LoVo (cell line): ENCODE measurements at regions not wholly inside any gene's neighbourhood (a gene's known extent, or its start where the extent isn't known, plus 50 kb on each side); places are given as distances from the start of the nearest gene placed in this dataset.
"Not testable (repeated sequence)": the region's sequence is repeated elsewhere in the genome, so short reads cannot be mapped to it uniquely, and the experiment has no call there.

Source experiments
- DNase-seq: peaks from one replicate; pipeline ENCODE4 v3.0.0-alpha.2; 2016; ENCODE audit warnings: low spot score

GRCh38 chr1:208347191-208347590 is 103.0 kb upstream of the PLXNA2 start:
- DNase-seq: no peak

- DNase-seq: no peak
Measured at GRCh38 chr1:208349694-208350330, 105.6 kb upstream of the PLXNA2 start.

DNA sequence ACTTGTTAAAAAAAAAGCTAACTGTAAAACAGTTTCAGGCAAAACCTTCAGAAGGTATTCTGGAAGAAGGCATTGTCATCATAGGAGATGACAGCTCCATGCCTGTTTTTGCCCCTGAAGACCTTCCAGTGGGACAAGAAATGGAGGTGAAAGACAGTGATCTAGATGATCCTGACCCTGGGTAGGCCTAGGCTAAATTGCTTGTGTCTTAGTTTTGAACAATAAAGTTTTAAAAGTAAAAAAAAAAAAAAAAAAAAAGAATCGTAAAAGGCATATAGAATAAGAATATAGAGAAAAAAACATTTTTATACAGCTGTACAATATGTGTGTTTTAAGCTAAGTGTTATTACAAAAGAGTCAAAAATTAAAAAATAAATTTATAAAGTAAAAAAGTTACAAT is 106.6 kb upstream of the PLXNA2 start:
- no peak for DNase-seq

- DNase-seq: no peak
Measured at GRCh38 chr1:208351838-208352237, 107.7 kb upstream of the PLXNA2 start.

DNA sequence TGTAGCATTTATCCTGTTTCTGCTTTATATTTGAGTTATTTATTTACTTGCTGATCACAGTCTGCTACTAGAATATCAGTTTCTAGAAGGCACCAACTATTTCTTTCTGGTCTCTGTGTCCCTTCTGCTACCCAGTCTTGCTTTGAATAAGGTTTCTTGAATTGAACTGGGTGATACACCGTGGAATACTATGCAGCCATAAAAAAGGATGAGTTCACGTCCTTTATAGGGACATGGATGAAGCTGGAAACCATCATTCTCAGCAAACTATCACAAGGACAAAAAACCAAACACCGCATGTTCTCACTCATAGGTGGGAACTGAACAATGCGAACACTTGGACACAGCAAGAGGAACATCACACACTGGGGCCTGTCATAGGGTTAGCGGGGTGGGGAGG is 109.6 kb upstream of the PLXNA2 start:
- DNase-seq: not testable (repeated sequence)

- DNase-seq: no peak
Measured at GRCh38 chr1:208357644-208358507, 113.7 kb upstream of the PLXNA2 start.

- no peak for DNase-seq
Measured at GRCh38 chr1:208358651-208359050, 114.5 kb upstream of the PLXNA2 start.

DNA sequence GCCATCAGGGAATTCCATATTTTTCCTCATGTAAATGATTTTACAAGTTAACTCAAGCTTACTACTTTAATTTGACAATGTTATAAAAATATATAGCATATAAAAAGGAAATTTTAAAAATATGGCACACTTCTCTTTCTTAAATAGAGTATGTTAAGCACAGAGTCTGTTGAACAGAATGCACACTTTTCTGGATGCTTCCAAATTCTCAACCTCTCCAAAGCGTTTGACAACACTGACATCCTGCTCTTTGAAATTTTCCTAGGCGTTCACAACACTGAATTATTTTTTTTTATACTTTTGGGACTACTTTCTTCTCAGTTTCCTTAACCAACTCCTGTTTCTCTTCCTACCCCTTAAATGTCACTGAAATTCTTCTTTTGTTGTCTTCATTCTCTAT is 117.8 kb upstream of the PLXNA2 start:
- DNase-seq: no peak

- DNase-seq: no peak
Measured at GRCh38 chr1:208366559-208366958, 122.4 kb upstream of the PLXNA2 start.

DNA sequence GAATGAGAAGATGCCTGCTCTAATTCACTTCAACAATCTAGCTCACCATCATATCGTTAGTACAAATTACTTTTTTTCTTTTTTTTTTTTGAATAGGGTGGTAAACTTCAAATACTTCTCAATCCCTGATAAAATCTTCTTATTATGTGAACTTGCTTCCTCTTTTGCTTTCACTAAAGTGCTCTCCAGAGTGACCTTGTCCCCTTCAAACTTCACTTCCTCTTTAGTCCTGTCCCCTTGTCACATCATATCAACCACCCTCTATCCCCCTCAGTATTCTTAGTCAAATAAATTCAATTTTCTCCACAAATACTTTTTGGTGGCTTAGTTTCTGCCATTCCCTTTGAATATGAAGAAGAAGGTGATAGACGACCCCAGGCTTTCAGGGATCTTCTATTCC is 124.9 kb upstream of the PLXNA2 start:
- DNase-seq: no peak

GRCh38 chr1:208369658-208370057 is 125.5 kb upstream of the PLXNA2 start:
- no peak for DNase-seq

- no peak for DNase-seq
Measured at GRCh38 chr1:208374391-208374941, 130.3 kb upstream of the PLXNA2 start.

DNA sequence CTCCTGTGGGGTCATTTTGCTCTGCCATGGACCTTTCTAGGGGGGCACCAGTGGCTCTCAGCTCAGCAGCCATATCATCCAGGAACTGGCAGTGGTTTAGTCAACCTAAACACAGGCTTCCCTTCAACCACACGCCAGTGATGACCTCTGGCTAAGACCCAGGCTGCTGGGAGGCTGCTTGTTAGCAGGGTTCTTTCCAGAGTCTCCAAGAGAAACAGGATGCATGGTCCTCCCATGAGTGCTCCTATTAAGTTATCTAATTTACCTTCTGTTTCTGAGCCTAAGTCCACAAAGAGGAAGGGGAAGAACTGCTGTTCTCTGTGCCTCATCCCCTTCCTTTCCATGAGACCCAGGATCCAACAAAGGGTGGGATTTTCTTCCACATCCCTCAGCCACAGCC is 137.3 kb upstream of the PLXNA2 start:
- no peak for DNase-seq

DNA sequence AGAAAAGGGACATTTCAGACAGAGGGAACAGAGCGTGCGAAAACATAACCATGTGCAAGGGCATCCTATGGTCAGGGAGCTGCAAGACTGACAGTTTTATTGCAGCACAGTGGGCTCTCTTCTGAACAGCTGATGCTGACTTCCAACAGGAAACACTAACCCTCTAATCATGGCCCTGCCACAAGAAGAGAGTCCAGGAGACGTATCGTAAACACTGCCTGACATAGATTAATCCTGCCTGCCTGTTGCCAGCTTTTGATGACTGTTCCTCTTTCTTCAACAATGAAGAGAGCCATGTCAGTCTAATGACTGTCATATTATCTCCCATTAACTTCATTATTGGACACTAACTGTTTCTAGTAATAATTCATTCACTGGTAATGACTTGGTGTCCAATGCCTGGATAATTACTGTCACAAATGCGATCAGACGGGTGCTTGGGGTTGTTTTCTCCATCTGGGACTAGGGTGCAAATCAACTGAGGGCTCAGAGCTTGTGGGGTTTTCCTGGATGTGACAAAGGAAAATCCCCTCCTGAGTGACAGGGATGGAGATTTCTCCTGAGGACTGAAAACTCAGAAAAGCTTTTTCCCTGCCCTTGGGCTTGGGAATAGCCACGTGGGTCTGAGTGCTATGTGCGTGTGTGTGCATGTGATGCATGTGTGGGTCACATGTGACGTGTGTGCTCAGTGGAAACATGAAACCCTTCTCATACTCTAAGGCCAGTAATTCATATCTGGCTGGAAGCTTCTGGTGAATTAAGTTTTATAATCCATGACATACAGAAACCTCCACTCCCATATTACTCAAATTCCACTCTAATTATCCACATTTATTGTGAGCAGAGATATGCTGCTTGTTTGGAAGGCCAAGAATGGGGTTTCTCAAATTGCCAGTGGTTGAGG is 144.0 kb upstream of the PLXNA2 start:
- no peak for DNase-seq

DNA sequence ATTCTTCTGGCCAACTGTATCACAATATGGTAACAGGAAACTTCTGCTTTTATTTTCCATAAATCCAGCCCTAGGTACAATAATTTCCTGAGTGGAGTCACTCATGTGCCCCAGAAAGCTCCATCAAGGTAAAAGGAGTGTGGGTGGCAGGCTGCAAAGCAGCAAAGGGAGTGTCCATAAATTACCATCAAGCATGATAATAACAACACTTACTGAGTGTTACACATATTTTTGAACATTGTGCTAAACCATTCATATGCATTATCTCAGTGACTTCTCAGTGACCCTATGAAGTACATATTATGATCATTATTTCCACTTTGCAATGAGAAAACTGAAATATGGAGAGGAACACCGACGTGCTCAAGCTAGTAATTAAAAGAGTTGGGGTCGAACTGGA is 149.2 kb upstream of the PLXNA2 start:
- no peak for DNase-seq

- DNase-seq: no peak
Measured at GRCh38 chr1:208393826-208394225, 149.6 kb upstream of the PLXNA2 start.

DNA sequence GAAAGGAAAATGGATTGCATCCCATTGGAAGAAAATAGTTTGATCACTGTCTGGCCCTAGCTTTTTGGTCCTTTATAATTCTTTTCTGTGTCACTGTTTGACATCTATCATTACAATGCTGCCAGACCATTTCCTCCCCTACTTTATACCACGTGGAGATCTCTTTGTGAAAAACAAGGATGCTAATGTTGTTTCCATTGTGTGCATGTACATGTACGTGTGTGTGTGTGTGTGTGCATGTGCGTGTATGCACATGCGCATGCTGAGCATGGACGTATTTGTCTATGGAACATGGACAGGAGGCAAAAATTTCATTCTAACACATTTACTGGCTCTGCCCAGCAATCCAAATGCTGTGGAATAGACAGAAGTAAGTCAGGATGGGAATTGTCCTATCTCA is 153.1 kb upstream of the PLXNA2 start:
- no peak for DNase-seq

DNA sequence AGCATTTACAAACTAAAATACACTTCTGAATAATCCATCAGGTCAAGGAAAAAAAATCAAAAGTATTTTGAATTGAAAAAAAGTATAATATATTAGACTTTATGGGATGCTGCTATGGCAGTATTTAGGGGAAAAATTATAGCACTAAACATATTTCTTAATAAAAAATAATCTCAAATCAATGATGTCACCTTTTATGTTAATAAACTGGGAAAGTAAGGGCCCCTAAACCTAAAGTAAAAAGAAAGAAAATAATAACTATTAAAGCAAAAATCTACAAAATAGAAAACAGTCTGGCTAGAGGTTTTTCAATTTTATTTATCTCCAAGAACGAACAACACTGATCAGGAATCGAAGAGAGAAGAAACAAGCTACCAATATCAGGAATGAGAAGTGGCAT is 160.8 kb upstream of the PLXNA2 start:
- DNase-seq: no peak

GRCh38 chr1:208409176-208409575 is 165.0 kb upstream of the PLXNA2 start:
- DNase-seq: no peak

GRCh38 chr1:208410409-208410808 is 166.2 kb upstream of the PLXNA2 start:
- DNase-seq: no peak

DNA sequence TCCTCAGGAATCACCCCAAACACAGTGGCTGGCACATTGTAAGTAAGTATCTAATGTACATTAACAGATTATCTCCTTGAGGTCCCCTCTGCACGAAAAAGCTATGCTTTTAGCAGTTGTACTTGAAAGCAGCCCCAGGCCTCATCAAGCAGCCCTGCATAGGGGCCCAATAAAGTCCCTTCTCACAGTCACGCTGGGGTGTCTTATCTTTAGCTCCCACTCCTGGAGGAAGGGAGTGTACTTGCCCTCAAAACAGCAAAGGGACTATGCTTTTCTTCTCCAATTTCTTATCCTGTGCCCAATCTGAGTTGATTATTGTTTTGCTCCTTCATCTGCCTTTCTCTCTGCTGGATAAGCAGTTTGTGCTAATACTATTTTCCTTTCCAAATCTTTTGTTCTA is 168.8 kb upstream of the PLXNA2 start:
- no peak for DNase-seq

- no peak for DNase-seq
Measured at GRCh38 chr1:208418667-208419066, 174.5 kb upstream of the PLXNA2 start.
